Activated CD8-positive, alpha-beta memory T cell treated with anti-CD3 and anti-CD28 coated beads, Interleukin-2, amount 50 U/mL, for 24 hours (primary cell): ENCODE measurements at regions not wholly inside any gene's neighbourhood (a gene's known extent, or its start where the extent isn't known, plus 50 kb on each side); places are given as distances from the start of the nearest gene placed in this dataset.
"Not testable (repeated sequence)": the region's sequence is repeated elsewhere in the genome, so short reads cannot be mapped to it uniquely, and the experiment has no call there.

Experiments
- DNase-seq: peaks from one replicate; pipeline ENCODE4 v3.0.0-alpha.2; 2020; ENCODE audit errors: extremely low read depth

- DNase-seq: no peak
Observed at GRCh38 chr15:31487811-31488436, 161.3 kb downstream of the KLF13 start.

- DNase-seq: no peak
Observed at GRCh38 chr15:31488437-31489204, 162.0 kb downstream of the KLF13 start.

DNA sequence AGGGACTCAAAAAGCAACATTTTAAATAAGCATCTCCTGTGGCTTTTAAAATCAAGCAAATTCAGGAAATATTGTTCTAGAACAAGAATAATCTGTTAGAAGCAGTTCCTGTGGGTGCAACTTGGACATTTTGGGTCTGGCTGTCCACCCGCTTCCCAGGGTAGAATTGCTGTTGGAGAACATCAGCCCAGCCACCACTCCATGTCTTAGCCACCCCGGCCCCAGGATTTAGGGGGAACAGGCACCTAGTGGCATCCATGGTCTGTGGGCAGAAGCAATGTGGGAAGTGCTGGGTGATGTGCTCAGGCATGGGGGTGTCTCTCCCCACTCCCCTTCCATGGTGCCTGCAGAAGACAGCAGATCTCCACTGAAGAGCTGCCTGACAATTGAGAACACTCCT lies 162.6 kb downstream of the KLF13 start:
- DNase-seq: no peak

- no peak for DNase-seq
Observed at GRCh38 chr15:31489801-31490646, 163.4 kb downstream of the KLF13 start.

DNA sequence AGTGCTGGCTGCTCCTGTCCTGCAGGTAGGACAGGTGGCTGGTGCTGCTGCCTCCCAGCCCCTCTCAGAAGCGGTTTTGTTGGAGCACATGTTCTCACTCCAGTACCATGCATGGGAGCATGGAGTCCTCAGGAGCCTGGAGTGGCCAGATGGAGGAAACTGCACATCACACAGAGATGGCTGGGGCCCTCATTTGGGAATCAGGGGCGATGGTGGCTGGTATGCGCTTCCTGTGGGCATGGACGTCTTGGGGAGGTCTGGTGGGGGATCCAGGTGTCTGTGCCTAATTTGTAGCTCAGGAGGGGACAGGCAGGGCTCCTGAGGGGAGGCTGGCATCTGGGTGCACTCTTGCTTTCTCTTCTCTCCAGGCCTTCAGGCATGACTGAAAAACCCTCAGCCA lies 168.2 kb downstream of the KLF13 start:
- DNase-seq: no peak

- no peak for DNase-seq
Observed at GRCh38 chr15:31495281-31495680, 168.6 kb downstream of the KLF13 start.

DNA sequence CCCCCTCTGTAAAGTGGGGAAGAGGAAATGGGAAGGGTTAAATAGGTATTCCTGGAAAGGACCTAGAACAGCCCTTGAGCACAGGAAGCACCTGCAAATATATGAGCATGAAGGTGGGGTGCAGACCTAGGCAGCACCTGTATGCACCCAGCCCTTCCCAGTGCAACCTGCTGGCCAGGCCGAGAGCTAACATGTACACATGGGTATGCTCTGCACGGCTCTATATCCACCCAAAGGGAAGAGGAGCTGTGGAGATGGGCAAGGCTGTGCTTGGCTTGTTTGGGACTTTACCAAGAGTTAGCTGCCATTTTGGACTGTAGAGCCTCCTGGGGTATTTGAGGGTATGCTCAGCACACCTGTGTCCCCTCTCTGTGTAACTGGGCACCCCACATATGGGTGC lies 171.2 kb downstream of the KLF13 start:
- DNase-seq: no peak

GRCh38 chr15:31498329-31498728 lies 171.7 kb downstream of the KLF13 start:
- no peak for DNase-seq

GRCh38 chr15:31498756-31499155 lies 172.1 kb downstream of the KLF13 start:
- no peak for DNase-seq

- DNase-seq: no peak
Observed at GRCh38 chr15:31499236-31499952, 172.8 kb downstream of the KLF13 start.

- no peak for DNase-seq
Observed at GRCh38 chr15:31499953-31500765, 173.5 kb downstream of the KLF13 start.

DNA sequence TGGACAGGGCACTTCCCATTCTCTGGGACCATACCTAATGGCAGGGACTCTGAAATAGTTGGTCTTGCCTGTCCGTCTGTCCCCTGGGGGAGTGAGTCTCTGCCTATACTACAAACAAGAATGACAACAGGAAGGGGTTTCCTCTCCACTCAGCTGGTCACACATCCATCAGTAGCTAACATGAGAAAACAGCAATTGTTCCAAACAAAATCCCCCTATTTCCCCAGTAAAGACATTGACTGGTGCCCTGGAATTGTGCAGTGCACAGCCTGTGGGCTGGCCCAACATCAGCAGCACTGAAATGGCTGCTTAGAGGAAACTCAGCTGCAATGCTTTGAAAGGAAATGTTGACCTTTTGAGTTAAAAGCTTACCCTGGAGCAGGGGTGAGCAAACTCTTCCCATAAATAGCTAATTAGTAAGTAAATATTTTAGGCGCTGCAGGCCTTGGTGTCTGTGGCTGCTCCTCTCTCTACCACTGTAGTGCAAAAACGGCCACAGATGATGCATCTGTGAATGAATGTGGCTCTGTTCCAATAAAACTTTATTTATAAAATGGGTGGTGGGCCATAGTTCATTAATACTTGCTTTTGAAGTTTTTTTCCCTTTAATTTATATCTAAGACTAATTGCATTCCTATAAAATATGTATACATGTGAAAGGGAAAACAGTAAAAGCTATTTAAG lies 174.3 kb downstream of the KLF13 start:
- DNase-seq: no peak

GRCh38 chr15:31501536-31502157 lies 175.0 kb downstream of the KLF13 start:
- DNase-seq: no peak

- DNase-seq: no peak
Observed at GRCh38 chr15:31502541-31503229, 176.1 kb downstream of the KLF13 start.

GRCh38 chr15:31503256-31503655 lies 176.6 kb downstream of the KLF13 start:
- DNase-seq: no peak

- DNase-seq: no peak
Observed at GRCh38 chr15:31503758-31504461, 177.3 kb downstream of the KLF13 start.

- no peak for DNase-seq
Observed at GRCh38 chr15:31504462-31504839, 177.8 kb downstream of the KLF13 start.

- DNase-seq: not testable (repeated sequence)
Observed at GRCh38 chr15:31507573-31507972, 180.9 kb downstream of the KLF13 start.

DNA sequence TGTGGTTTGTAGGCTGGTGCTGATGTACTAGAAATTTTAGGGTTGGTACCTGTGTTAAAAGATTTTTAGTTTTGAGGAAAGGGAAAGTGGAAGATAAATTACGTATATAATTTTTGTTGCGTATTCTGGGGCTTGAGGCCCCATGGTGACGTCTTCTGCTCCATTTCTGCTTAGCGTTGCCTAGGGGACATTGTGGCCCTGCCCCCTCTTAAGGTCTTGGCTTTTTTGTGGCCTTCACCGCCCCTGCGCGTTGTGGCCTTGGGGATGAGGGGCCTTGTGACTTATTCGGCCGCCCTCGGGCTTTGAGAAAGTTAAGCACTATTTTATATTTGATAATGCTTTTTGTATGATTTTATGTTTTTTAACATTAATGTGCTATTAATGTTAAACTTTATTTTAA lies 182.0 kb downstream of the KLF13 start:
- DNase-seq: no peak
